Ishikawa (cell line): ENCODE measurements at regions not wholly inside any gene's neighbourhood (a gene's known extent, or its start where the extent isn't known, plus 50 kb on each side); places are given as distances from the start of the nearest gene placed in this dataset.

Experiments
- CEBPB ChIP-seq: IDR thresholded peaks from 2 replicates; pipeline ENCODE4 v1.6.1; 2012
- CREB1 ChIP-seq: IDR thresholded peaks from 2 replicates; pipeline ENCODE4 v1.6.1; 2012; ENCODE audit warnings: low read depth
- EGR1 ChIP-seq: IDR thresholded peaks from 2 replicates; pipeline ENCODE4 v1.6.1; 2012
- EP300 ChIP-seq: IDR thresholded peaks from 2 replicates; pipeline ENCODE4 v1.6.1; 2012; ENCODE audit warnings: borderline replicate concordance
- FOXM1 ChIP-seq: IDR thresholded peaks from 2 replicates; pipeline ENCODE4 v1.6.1; 2012; ENCODE audit warnings: low read depth, borderline replicate concordance
- MAX ChIP-seq: IDR thresholded peaks from 2 replicates; pipeline ENCODE4 v1.6.1; 2012
- NFIC ChIP-seq: IDR thresholded peaks from 2 replicates; pipeline ENCODE4 v1.6.1; 2012
- RAD21 ChIP-seq: IDR thresholded peaks from 2 replicates; pipeline ENCODE4 v1.6.1; 2012; ENCODE audit warnings: low read depth
- REST ChIP-seq: IDR thresholded peaks from 2 replicates; pipeline ENCODE4 v1.6.1; 2012; ENCODE audit warnings: low read depth, mild to moderate bottlenecking
- TAF1 ChIP-seq: IDR thresholded peaks from 2 replicates; pipeline ENCODE4 v1.6.1; 2012; ENCODE audit warnings: low read depth, mild to moderate bottlenecking
- TCF12 ChIP-seq: IDR thresholded peaks from 2 replicates; pipeline ENCODE4 v1.6.1; 2012; ENCODE audit warnings: low read depth
- TEAD4 ChIP-seq: IDR thresholded peaks from 2 replicates; pipeline ENCODE4 v1.6.1; 2012
- YY1 ChIP-seq: IDR thresholded peaks from 2 replicates; pipeline ENCODE4 v1.6.1; 2012; ENCODE audit warnings: low read depth
- ZBTB7A ChIP-seq: IDR thresholded peaks from 2 replicates; pipeline ENCODE4 v1.6.1; 2012; ENCODE audit warnings: low read depth
- TF ChIP-seq, protein P1 (sequence below): IDR thresholded peaks from 2 replicates; pipeline ENCODE4 v1.6.1; 2012

DNA sequence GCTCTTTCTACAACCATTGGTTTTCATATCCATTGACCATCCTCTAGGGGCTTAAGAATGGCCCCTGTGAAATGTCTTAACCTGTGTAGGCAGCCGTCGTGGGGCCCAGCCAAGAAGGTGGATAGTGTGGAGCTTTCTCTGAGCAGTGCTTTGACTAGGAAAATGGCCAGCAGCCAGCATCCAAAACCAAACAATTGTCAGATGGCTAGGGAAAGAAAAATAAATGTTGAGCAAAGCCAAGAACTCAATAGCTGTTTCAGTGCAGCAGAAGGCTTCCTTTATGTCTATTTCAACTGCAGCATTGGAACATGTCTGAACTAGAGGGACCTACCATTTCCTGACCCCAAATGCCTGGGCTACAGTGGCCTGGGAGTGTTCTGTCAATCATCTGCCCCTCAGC lies 374.9 kb downstream of the TLE4 start:
- TF ChIP-seq MAX (no peak), RAD21 (no peak), ZBTB7A (no peak), CEBPB (no peak), TAF1 (no peak), EGR1 (no peak), TEAD4 (no peak), CREB1 (no peak), FOXM1 (no peak), YY1 (no peak), NFIC (no peak), REST (no peak)
- TF ChIP-seq, protein P1, sequence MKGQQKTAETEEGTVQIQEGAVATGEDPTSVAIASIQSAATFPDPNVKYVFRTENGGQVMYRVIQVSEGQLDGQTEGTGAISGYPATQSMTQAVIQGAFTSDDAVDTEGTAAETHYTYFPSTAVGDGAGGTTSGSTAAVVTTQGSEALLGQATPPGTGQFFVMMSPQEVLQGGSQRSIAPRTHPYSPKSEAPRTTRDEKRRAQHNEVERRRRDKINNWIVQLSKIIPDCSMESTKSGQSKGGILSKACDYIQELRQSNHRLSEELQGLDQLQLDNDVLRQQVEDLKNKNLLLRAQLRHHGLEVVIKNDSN = no peak

DNA sequence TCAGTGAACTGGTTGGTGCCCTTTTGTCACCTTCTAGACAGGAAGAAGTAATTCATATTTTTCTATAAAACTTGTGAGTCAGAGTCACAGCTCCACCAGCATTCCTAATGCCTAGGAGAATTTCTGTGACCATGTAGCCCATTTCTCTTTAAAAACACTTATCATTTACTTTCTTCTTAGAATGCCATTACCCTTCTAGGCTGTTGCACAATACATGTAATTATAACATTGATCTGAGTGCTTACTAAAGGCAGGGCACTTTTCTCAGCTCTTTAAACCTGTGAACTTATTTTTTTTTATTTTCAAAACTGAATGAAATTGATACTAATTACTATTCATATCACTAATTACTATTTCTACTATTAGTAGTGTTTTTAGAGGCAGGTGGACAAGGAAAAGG lies 373.7 kb downstream of the TLE4 start:
- TF ChIP-seq NFIC (no peak), RAD21 (no peak), FOXM1 (no peak), CREB1 (no peak), TAF1 (no peak), TEAD4 (no peak), EP300 (no peak), CEBPB (no peak), REST (no peak), TCF12 (no peak), MAX (no peak), ZBTB7A (no peak), YY1 (no peak), EGR1 (no peak)
- TF ChIP-seq, protein P1 = no peak

DNA sequence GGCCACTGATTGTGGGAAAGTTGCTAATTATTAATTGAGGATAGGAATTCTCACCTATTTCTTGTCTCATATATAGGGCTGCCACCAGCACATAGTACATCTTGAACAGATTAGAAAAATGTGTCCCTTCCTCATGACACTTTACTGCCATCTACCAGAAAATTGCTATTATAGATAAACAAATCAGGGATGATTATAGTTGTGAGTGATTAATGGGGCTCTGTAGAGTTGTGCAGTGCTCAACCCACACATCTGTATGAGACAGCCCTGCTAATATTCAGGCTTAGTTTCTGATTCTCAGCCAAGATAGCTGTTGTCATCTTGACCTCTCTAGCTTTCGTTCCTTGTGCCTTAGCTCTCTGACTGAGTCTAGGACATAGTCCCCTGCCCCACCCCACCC lies 373.3 kb downstream of the TLE4 start:
- no peak for TF ChIP-seq ZBTB7A
- no peak for TF ChIP-seq CREB1
- no peak for TF ChIP-seq NFIC
- TF ChIP-seq CEBPB = no peak
- no peak for TF ChIP-seq REST
- TF ChIP-seq, protein P1 = no peak
- TF ChIP-seq YY1 = no peak
- no peak for TF ChIP-seq RAD21
- TF ChIP-seq TAF1 = no peak
- TF ChIP-seq TEAD4 = no peak
- no peak for TF ChIP-seq EP300
- TF ChIP-seq MAX = no peak
- TF ChIP-seq FOXM1 = no peak

DNA sequence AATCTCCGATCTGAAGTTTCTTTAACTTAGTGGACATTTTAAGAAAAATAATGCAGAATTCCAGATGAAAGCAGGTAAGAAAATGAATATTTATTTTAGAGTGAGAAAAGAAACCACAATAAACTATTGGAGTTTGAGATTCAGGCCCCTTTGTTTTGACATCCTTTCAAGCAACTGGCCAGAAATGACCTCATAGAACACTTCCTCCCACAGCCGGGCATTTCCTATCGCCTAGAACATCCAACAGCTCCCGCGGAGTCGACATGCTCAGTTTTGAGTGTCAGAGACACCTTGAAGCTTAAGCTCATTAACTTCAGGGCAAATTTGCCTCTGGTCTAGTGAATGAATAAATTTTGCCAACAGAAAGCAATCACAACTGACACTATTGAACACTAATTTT lies 369.2 kb downstream of the TLE4 start:
- TF ChIP-seq NFIC = no peak
- TF ChIP-seq, protein P1 = no peak
- TF ChIP-seq TCF12 = no peak
- TF ChIP-seq TEAD4 = no peak
- no peak for TF ChIP-seq REST
- TF ChIP-seq RAD21 = no peak
- TF ChIP-seq ZBTB7A = no peak
- TF ChIP-seq EGR1 = no peak
- TF ChIP-seq YY1 = no peak
- TF ChIP-seq MAX = no peak
- no peak for TF ChIP-seq TAF1
- no peak for TF ChIP-seq CREB1
- TF ChIP-seq EP300 = no peak
- no peak for TF ChIP-seq CEBPB
